HAP-1 (cell line): ENCODE measurements at regions not wholly inside any gene's neighbourhood (a gene's known extent, or its start where the extent isn't known, plus 50 kb on each side); places are given as distances from the start of the nearest gene placed in this dataset.

Experiments
- DNase-seq, 2 experiments: peaks; one replicate each; pipeline ENCODE4 v3.0.0-alpha.2; 2016 to 2020; ENCODE audit warnings: low spot score in 2 of 2
- H3K27me3 ChIP-seq: fragments of 250-450 bp; sonication (Bioruptor Pico); 2 replicates; pipeline ENCODE4 v1.5.1; 2020; ENCODE audit warnings: low read depth, mild to moderate bottlenecking, moderate library complexity
- H3K36me3 ChIP-seq: fragments of 250-450 bp; sonication (Bioruptor Pico); replicated peaks from 2 replicates; pipeline ENCODE4 v1.5.1; 2020; ENCODE audit warnings: mild to moderate bottlenecking
- H3K4me1 ChIP-seq: fragments of 250-450 bp; sonication (Bioruptor Pico); 2 replicates; pipeline ENCODE4 v1.5.1; 2020; ENCODE audit warnings: mild to moderate bottlenecking
- H3K4me3 ChIP-seq: fragments of 250-450 bp; sonication (Bioruptor Pico); 2 replicates; pipeline ENCODE4 v1.5.1; 2020; ENCODE audit warnings: mild to moderate bottlenecking, moderate library complexity
- H3K9me3 ChIP-seq: fragments of 250-450 bp; sonication (Bioruptor Pico); 2 replicates; pipeline ENCODE4 v1.5.1; 2020; ENCODE audit warnings: mild to moderate bottlenecking, moderate library complexity
- in situ Hi-C: fragments of 300-500 bp; cut with MboI; formaldehyde crosslinking; loops from 3 replicates; pipeline ENCODE4 v1.14.3; 2020; ENCODE audit warnings: low sequenced_read_pairs, inconsistent platforms, mixed read lengths

- Histone ChIP-seq H3K27me3 (no peaks in the 10 kb centered on the region), H3K36me3 (no peaks in the 10 kb centered on the region), H3K9me3 (no peaks in the 10 kb centered on the region), H3K4me1 (no peaks in the 10 kb centered on the region), H3K4me3 (no peak overlapping the region)
- in situ Hi-C loops, result no loop called here
- DNase-seq, result no peak
Observed at GRCh38 chr16:50902457-50902856, 160.6 kb downstream of the CYLD start.

- H3K4me1 ChIP-seq, result no peaks in the 10 kb centered on the region
- in situ Hi-C loops, result no loop called here
- no peak for DNase-seq
- H3K9me3 ChIP-seq, result no peaks in the 10 kb centered on the region
- H3K27me3 ChIP-seq, result no peaks in the 10 kb centered on the region; the same call in 1 of the 2 replicates
- H3K4me3 ChIP-seq, result no peak overlapping the region
- no peaks in the 10 kb centered on the region for H3K36me3 ChIP-seq
Observed at GRCh38 chr16:50901062-50901461, 159.2 kb downstream of the CYLD start.

- H3K4me3 ChIP-seq, result no peak overlapping the region
- no peaks in the 10 kb centered on the region; the same call in 1 of the 2 replicates for H3K27me3 ChIP-seq
- in situ Hi-C loops, result no loop called here
- no peaks in the 10 kb centered on the region for H3K36me3 ChIP-seq
- H3K9me3 ChIP-seq, result no peaks in the 10 kb centered on the region
- DNase-seq, result no peak
- no peaks in the 10 kb centered on the region for H3K4me1 ChIP-seq
Observed at GRCh38 chr16:50900391-50900942, 158.6 kb downstream of the CYLD start.

- no peak overlapping the region for H3K4me3 ChIP-seq
- in situ Hi-C loops, result no loop called here
- no peaks in the 10 kb centered on the region for H3K36me3 ChIP-seq
- no peaks in the 10 kb centered on the region for H3K9me3 ChIP-seq
- no peaks in the 10 kb centered on the region for H3K4me1 ChIP-seq
- no peak for DNase-seq
- H3K27me3 ChIP-seq, result no peaks in the 10 kb centered on the region; the same call in 1 of the 2 replicates
Observed at GRCh38 chr16:50899951-50900350, 158.1 kb downstream of the CYLD start.

GRCh38 chr16:50889746-50890145 is 147.9 kb downstream of the CYLD start:
- in situ Hi-C loops, result no loop called here
- no peak overlapping the region for H3K4me3 ChIP-seq
- no peaks in the 10 kb centered on the region for H3K9me3 ChIP-seq
- H3K36me3 ChIP-seq, result no peaks in the 10 kb centered on the region
- DNase-seq, result no peak
- no peaks in the 10 kb centered on the region for H3K27me3 ChIP-seq
- no peaks in the 10 kb centered on the region for H3K4me1 ChIP-seq

- DNase-seq, result no peak
- Histone ChIP-seq H3K36me3 (no peaks in the 10 kb centered on the region), H3K4me3 (no peak overlapping the region), H3K4me1 (no peaks in the 10 kb centered on the region), H3K9me3 (no peaks in the 10 kb centered on the region), H3K27me3 (no peaks in the 10 kb centered on the region)
- in situ Hi-C loops, result no loop called here
Observed at GRCh38 chr16:50889276-50889675, 147.4 kb downstream of the CYLD start.

- Histone ChIP-seq H3K36me3 (no peaks in the 10 kb centered on the region), H3K27me3 (no peaks in the 10 kb centered on the region), H3K9me3 (no peaks in the 10 kb centered on the region), H3K4me1 (no peaks in the 10 kb centered on the region), H3K4me3 (no peak overlapping the region)
- no peak for DNase-seq
- in situ Hi-C loops, result no loop called here
Observed at GRCh38 chr16:50888486-50889261, 146.8 kb downstream of the CYLD start.

GRCh38 chr16:50887500-50888298 is 145.8 kb downstream of the CYLD start:
- H3K4me3 ChIP-seq, result no peak overlapping the region
- H3K36me3 ChIP-seq, result no peaks in the 10 kb centered on the region
- in situ Hi-C loops, result no loop called here
- H3K4me1 ChIP-seq, result no peaks in the 10 kb centered on the region
- H3K9me3 ChIP-seq, result no peaks in the 10 kb centered on the region
- no peaks in the 10 kb centered on the region for H3K27me3 ChIP-seq
- DNase-seq, result no peak

GRCh38 chr16:50884066-50884860 is 142.4 kb downstream of the CYLD start:
- Histone ChIP-seq H3K27me3 (no peaks in the 10 kb centered on the region), H3K4me3 (no peak overlapping the region), H3K9me3 (no peaks in the 10 kb centered on the region), H3K36me3 (no peaks in the 10 kb centered on the region), H3K4me1 (no peaks in the 10 kb centered on the region)
- in situ Hi-C loops, result no loop called here
- DNase-seq, result peak; percentile 2 to 75

GRCh38 chr16:50881956-50882355 is 140.1 kb downstream of the CYLD start:
- DNase-seq, result no peak
- Histone ChIP-seq H3K4me3 (no peak overlapping the region), H3K27me3 (no peaks in the 10 kb centered on the region), H3K4me1 (no peaks in the 10 kb centered on the region), H3K9me3 (no peaks in the 10 kb centered on the region), H3K36me3 (no peaks in the 10 kb centered on the region)
- in situ Hi-C loops, result no loop called here

GRCh38 chr16:50881331-50881830 is 139.5 kb downstream of the CYLD start:
- no peak for DNase-seq
- H3K27me3 ChIP-seq, result no peaks in the 10 kb centered on the region
- H3K9me3 ChIP-seq, result no peaks in the 10 kb centered on the region
- no peaks in the 10 kb centered on the region for H3K36me3 ChIP-seq
- no peak overlapping the region for H3K4me3 ChIP-seq
- in situ Hi-C loops, result no loop called here
- no peaks in the 10 kb centered on the region for H3K4me1 ChIP-seq

GRCh38 chr16:50880926-50881325 is 139.0 kb downstream of the CYLD start:
- Histone ChIP-seq H3K27me3 (no peaks in the 10 kb centered on the region), H3K9me3 (no peaks in the 10 kb centered on the region), H3K36me3 (no peaks in the 10 kb centered on the region), H3K4me3 (no peak overlapping the region), H3K4me1 (no peaks in the 10 kb centered on the region)
- in situ Hi-C loops, result no loop called here
- no peak for DNase-seq

GRCh38 chr16:50879873-50880695 is 138.2 kb downstream of the CYLD start:
- Histone ChIP-seq H3K9me3 (no peaks in the 10 kb centered on the region), H3K36me3 (no peaks in the 10 kb centered on the region), H3K27me3 (no peaks in the 10 kb centered on the region), H3K4me1 (no peaks in the 10 kb centered on the region), H3K4me3 (no peak overlapping the region)
- DNase-seq, result no peak
- in situ Hi-C loops, result no loop called here
